HepG2 (cell line): ENCODE measurements at regions not wholly inside any gene's neighbourhood (a gene's known extent, or its start where the extent isn't known, plus 50 kb on each side); places are given as distances from the start of the nearest gene placed in this dataset.
A peak's percentile ranks its signal among the peaks of the same experiment; 100 is the strongest.

Experiments
- ATAC-seq: fragments of 200-7000 bp; cut with Tn5 transposase; 3 replicates; pipeline ENCODE4 v1.9.1; 2020; ENCODE audit warnings: mild to moderate bottlenecking, moderate library complexity
- BruUV-seq: library from RNA; stranded (reverse); fragments of 400-500 nt; replicated peaks from 2 replicates; lab custom pipeline; 2021; lab: Mats Ljungman, UMichigan
- CTCF ChIA-PET: fragments of 300-600 bp; formaldehyde crosslinking; extraction: SDS; loops from one replicate; lab custom pipeline; 2021; ENCODE audit warnings: low total read pairs, inconsistent platforms, low intra/inter-chr PET ratio; lab: Yijun Ruan, JAX
- POLR2A ChIA-PET: fragments of 350-600 bp; sonication (Branson Sonifier 250); formaldehyde crosslinking; loops from one replicate; lab custom pipeline; 2020; ENCODE audit warnings: antibody characterized with exemption, inconsistent platforms; lab: Yijun Ruan, JAX
- DNase-seq: peaks from one replicate; pipeline ENCODE4 v3.0.0-alpha.2; 2015; ENCODE audit warnings: low spot score
- FAIRE-seq: peaks from 3 replicates; lab custom pipeline; 2011; peaks lifted over from hg19 to GRCh38; lab: Jason Lieb, UNC
- H2AFZ ChIP-seq: one replicate; pipeline ENCODE4 v1.6.1; 2011; ENCODE audit warnings: low read length, inconsistent platforms
- H3K27ac ChIP-seq: fragments of 300-600 bp; 3 replicates; pipeline ENCODE4 v1.8.0; 2011; ENCODE audit warnings: mixed run types, mild to moderate bottlenecking, mixed read lengths, low read length, inconsistent platforms; ENCODE audit not compliant: insufficient read depth; ENCODE audit errors: extremely low read length
- H3K27me3 ChIP-seq, 2 experiments: fragments of 200-600 bp in 1 of 2; 2 replicates in 1 of 2; 3 replicates in 1 of 2; pipeline versions ENCODE4 v1.6.0 to v1.8.0; 2011; ENCODE audit warnings: low read length in 2 of 2, mild to moderate bottlenecking in 2 of 2, moderate library complexity in 2 of 2, inconsistent platforms in 1 of 2; ENCODE audit not compliant: insufficient read depth in 2 of 2, control insufficient read depth in 1 of 2
- H3K36me3 ChIP-seq, 2 experiments: fragments of 200-600 bp in 1 of 2; replicated peaks in 1 of 2; 2 replicates in 1 of 2; 3 replicates in 1 of 2; pipeline versions ENCODE4 v1.5.1 to v1.8.0; 2011; ENCODE audit warnings: low read length in 2 of 2, inconsistent platforms in 1 of 2; ENCODE audit not compliant: insufficient read depth in 2 of 2, control insufficient read depth in 1 of 2
- H3K4me1 ChIP-seq: 2 replicates; pipeline ENCODE4 v1.5.1; 2012; ENCODE audit warnings: low read length, inconsistent platforms; ENCODE audit not compliant: insufficient read depth
- H3K4me2 ChIP-seq: 2 replicates; pipeline ENCODE4 v1.6.0; 2011; ENCODE audit warnings: low read depth, low read length, inconsistent platforms
- H3K4me3 ChIP-seq, 3 experiments: fragments of 200-600 bp in 1 of 3; sonication (generic), shearing (Covaris generic) in 1 of 3; replicated peaks in 1 of 3; 2 replicates each; pipeline ENCODE4 v1.5.1; 2011 to 2016; ENCODE audit warnings: low read length in 3 of 3, inconsistent platforms in 2 of 3, low read depth in 2 of 3, mild to moderate bottlenecking in 2 of 3, control low read depth in 1 of 3, mixed read lengths in 1 of 3; ENCODE audit not compliant: insufficient read depth in 1 of 3
- H3K79me2 ChIP-seq: one replicate; pipeline ENCODE4 v1.6.1; 2011; ENCODE audit warnings: low read length, inconsistent platforms; ENCODE audit not compliant: insufficient read depth
- H3K9ac ChIP-seq: 2 replicates; pipeline ENCODE4 v1.6.0; 2011; ENCODE audit warnings: mild to moderate bottlenecking, low read depth, low read length, inconsistent platforms; ENCODE audit not compliant: insufficient read depth
- H3K9me3 ChIP-seq: 2 replicates; pipeline ENCODE4 v1.5.1; 2012; ENCODE audit warnings: mild to moderate bottlenecking, low read length
- H4K20me1 ChIP-seq: 2 replicates; pipeline ENCODE4 v1.6.0; 2011; ENCODE audit warnings: inconsistent platforms, mild to moderate bottlenecking, low read length, moderate library complexity; ENCODE audit not compliant: insufficient read depth
- ARNT ChIP-seq: fragments of 450-650 bp; IDR thresholded peaks from 2 replicates; pipeline ENCODE4 v1.6.1; 2017
- ATF7 ChIP-seq, 2 experiments: fragments of 450-650 bp in 1 of 2; sonication (generic) in 1 of 2; formaldehyde crosslinking in 1 of 2; IDR thresholded peaks; 2 replicates each; pipeline versions ENCODE4 v1.4.0 to v1.6.1; 2016 to 2020; ENCODE audit warnings: antibody characterized with exemption in 1 of 2, mild to moderate bottlenecking in 1 of 2, missing genetic modification reagents in 1 of 2
- CREB1 ChIP-seq, 2 experiments: fragments of 450-650 bp in 1 of 2; IDR thresholded peaks; 2 replicates each; pipeline ENCODE4 v1.6.1; 2016 to 2017; ENCODE audit warnings: control low read depth in 1 of 2, mild to moderate bottlenecking in 1 of 2, missing compliant biosample characterization in 1 of 2, missing genetic modification characterization in 1 of 2
- ERF ChIP-seq: IDR thresholded peaks from 2 replicates; pipeline ENCODE4 v1.6.1; 2018; ENCODE audit warnings: missing biosample characterization, missing genetic modification reagents
- ETS1 ChIP-seq: sonication (generic); formaldehyde crosslinking; IDR thresholded peaks from 2 replicates; pipeline ENCODE4 v1.4.0; 2020; ENCODE audit warnings: missing genetic modification reagents
- FOXA1 ChIP-seq, 2 experiments: fragments of 450-650 bp in 1 of 2; sonication (generic) in 1 of 2; formaldehyde crosslinking in 1 of 2; IDR thresholded peaks; 2 replicates each; pipeline versions ENCODE4 v1.4.0 to v1.6.1; 2016 to 2020; ENCODE audit warnings: missing genetic modification reagents in 1 of 2
- FOXK2 ChIP-seq: fragments of 450-650 bp; IDR thresholded peaks from 2 replicates; pipeline ENCODE4 v1.6.1; 2016
- KDM3A ChIP-seq: IDR thresholded peaks from 2 replicates; pipeline ENCODE4 v1.6.1; 2018; ENCODE audit warnings: low read depth, missing compliant biosample characterization
- LCORL ChIP-seq, 2 experiments: fragments of 450-650 bp in 1 of 2; sonication (generic) in 1 of 2; formaldehyde crosslinking in 1 of 2; IDR thresholded peaks; 2 replicates each; pipeline versions ENCODE4 v1.5.0 to v1.6.1; 2017 to 2020; ENCODE audit warnings: antibody characterized with exemption in 1 of 2, missing genetic modification reagents in 1 of 2
- MNT ChIP-seq: fragments of 450-650 bp; IDR thresholded peaks from 2 replicates; pipeline ENCODE4 v1.6.1; 2016
- NBN ChIP-seq: fragments of 450-650 bp; conservative IDR thresholded peaks from 2 replicates; pipeline ENCODE4 v1.6.1; 2017
- NFRKB ChIP-seq: fragments of 450-650 bp; IDR thresholded peaks from 2 replicates; pipeline ENCODE4 v1.6.1; 2017
- NONO ChIP-seq, 2 experiments: fragments of 450-650 bp in 1 of 2; sonication (generic) in 1 of 2; formaldehyde crosslinking in 1 of 2; IDR thresholded peaks in 1 of 2; conservative IDR thresholded peaks in 1 of 2; 2 replicates each; pipeline versions ENCODE4 v1.6.1 to v1.8.0; 2017 to 2022; ENCODE audit warnings: mild to moderate bottlenecking in 1 of 2, missing genetic modification reagents in 1 of 2, moderate library complexity in 1 of 2
- PHB2 ChIP-seq: fragments of 450-650 bp; IDR thresholded peaks from 2 replicates; pipeline ENCODE4 v1.6.1; 2018; ENCODE audit not compliant: partially characterized antibody
- PLRG1 ChIP-seq: fragments of 450-650 bp; conservative IDR thresholded peaks from 2 replicates; pipeline ENCODE4 v1.6.1; 2016
- RAD51 ChIP-seq: fragments of 450-650 bp; IDR thresholded peaks from 2 replicates; pipeline ENCODE4 v1.6.1; 2016; ENCODE audit warnings: borderline replicate concordance
- TRIM22 ChIP-seq: fragments of 450-650 bp; IDR thresholded peaks from 2 replicates; pipeline ENCODE4 v1.6.1; 2017
- ZNF891 ChIP-seq: sonication (generic); formaldehyde crosslinking; IDR thresholded peaks from 2 replicates; pipeline ENCODE4 v1.5.0; 2020; ENCODE audit warnings: mild to moderate bottlenecking, missing genetic modification reagents
- WGBS: methylation state at CpG from one replicate; pipeline ENCODE4 v1.1.6; 2017; ENCODE audit warnings: low lambda C conversion rate; 5-methylcytosine and 5-hydroxymethylcytosine counted together
- in situ Hi-C: cut with HindIII; loops from 2 replicates; pipeline ENCODE4 v1.10.0; 2017; ENCODE audit warnings: low pct_unique_long_range_greater_than_20kb; ENCODE audit not compliant: extremely low pct_ligation_motif_present
- intact Hi-C: fragments of 100-400 bp; cut with micrococcal nuclease; formaldehyde crosslinking; loops from one replicate; pipeline ENCODE4 v1.10.0; 2022; ENCODE audit not compliant: unreplicated experiment
- TF ChIP-seq, protein P1 (sequence below): sonication (generic); formaldehyde crosslinking; IDR thresholded peaks from 2 replicates; pipeline ENCODE4 v1.8.0; 2022; ENCODE audit warnings: missing genetic modification reagents, mild to moderate bottlenecking, moderate library complexity, borderline replicate concordance

DNA sequence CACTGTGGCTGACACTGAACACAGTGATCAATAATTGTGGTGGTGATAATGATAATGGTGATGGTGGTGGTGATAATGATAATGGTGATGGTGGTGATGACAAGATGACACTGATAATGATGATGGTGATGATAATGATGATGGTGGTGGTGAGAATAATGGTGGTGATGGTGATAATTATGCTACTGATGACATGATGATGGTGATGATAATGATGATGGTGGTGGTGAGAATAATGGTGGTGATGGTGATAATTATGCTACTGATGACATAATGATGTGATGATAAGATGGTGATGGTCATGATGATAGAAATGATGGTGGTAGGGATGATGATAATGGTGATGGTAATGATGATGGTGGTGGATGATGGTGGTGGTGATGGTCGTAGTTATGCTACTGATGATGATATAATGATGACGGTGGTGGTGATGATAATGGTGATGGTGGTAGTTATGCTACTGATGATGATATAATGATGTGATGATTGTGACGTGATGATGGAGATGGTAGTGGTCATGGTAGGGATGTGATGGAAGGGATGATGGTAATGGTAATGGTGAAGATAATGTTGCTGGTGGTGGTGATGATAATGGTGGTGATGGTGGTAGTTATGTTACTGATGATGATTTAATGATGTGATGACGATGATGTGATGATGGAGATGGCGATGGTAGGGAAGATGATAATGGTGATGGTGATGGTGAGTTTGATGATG, 356.5 kb upstream of the CDH4 start:
- 2% methylated on average over 5 of the region's 5 CpGs for WGBS
- Histone ChIP-seq H3K4me2 (no peak overlapping the region), H3K27me3 (no peaks in the 10 kb centered on the region), H3K4me3 (no peak overlapping the region), H3K36me3 (no peaks in the 10 kb centered on the region), H3K9me3 (peaks cover 97% of the 10 kb centered on the region), H3K27ac (no peak overlapping the region), H3K4me1 (no peaks in the 10 kb centered on the region), H4K20me1 (no peaks in the 10 kb centered on the region), H3K79me2 (no peaks in the 10 kb centered on the region), H2AFZ (no peak overlapping the region), H3K9ac (no peak overlapping the region)
- FAIRE-seq (peak; percentile 56), ATAC-seq (no peak), DNase-seq (no peak)
- in situ Hi-C loops, result no loop called here
- CTCF ChIA-PET, result no interaction called here
- no TSS peak for BruUV-seq
- POLR2A ChIA-PET, result no interaction called here
- intact Hi-C loops, result no loop called here
- TF ChIP-seq TRIM22, result peak; percentile 84; the same call in 1 of the 2 replicates
- no peak for TF ChIP-seq KDM3A (CRISPR knock-in tag)
- TF ChIP-seq FOXK2, result peak; percentile 50; the same call in 1 of the 2 replicates
- TF ChIP-seq NFRKB, result peak; percentile 46; the same call in 1 of the 2 replicates
- TF ChIP-seq LCORL (IDR thresholded peaks at IDR 0.05), result peak; percentile 13; the same call in 1 of the 2 replicates
- TF ChIP-seq LCORL (CRISPR knock-in tag; IDR thresholded peaks at IDR 0.05), result no peak
- TF ChIP-seq ERF (CRISPR knock-in tag), result no peak
- TF ChIP-seq FOXA1 (IDR thresholded peaks at IDR 0.05), result peak; percentile 38
- TF ChIP-seq FOXA1 (CRISPR knock-in tag; IDR thresholded peaks at IDR 0.05), result no peak
- peak; percentile 56 for TF ChIP-seq RAD51
- TF ChIP-seq NBN, result peak; percentile 88
- peak; percentile 34 for TF ChIP-seq MNT
- peak; percentile 97 for TF ChIP-seq ATF7 (IDR thresholded peaks at IDR 0.05)
- no peak for TF ChIP-seq ATF7 (CRISPR knock-in tag; IDR thresholded peaks at IDR 0.05)
- TF ChIP-seq, protein P1, sequence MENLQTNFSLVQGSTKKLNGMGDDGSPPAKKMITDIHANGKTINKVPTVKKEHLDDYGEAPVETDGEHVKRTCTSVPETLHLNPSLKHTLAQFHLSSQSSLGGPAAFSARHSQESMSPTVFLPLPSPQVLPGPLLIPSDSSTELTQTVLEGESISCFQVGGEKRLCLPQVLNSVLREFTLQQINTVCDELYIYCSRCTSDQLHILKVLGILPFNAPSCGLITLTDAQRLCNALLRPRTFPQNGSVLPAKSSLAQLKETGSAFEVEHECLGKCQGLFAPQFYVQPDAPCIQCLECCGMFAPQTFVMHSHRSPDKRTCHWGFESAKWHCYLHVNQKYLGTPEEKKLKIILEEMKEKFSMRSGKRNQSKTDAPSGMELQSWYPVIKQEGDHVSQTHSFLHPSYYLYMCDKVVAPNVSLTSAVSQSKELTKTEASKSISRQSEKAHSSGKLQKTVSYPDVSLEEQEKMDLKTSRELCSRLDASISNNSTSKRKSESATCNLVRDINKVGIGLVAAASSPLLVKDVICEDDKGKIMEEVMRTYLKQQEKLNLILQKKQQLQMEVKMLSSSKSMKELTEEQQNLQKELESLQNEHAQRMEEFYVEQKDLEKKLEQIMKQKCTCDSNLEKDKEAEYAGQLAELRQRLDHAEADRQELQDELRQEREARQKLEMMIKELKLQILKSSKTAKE (CRISPR knock-in tag), result no peak
- TF ChIP-seq ARNT, result peak; percentile 70; the same call in 1 of the 2 replicates
- no peak for TF ChIP-seq ETS1 (CRISPR knock-in tag)
- TF ChIP-seq ZNF891 (CRISPR knock-in tag), result no peak
- peak; percentile 50 for TF ChIP-seq PHB2
- TF ChIP-seq PLRG1, result peak; percentile 86; the same call in 1 of the 2 replicates
- TF ChIP-seq NONO (IDR thresholded peaks at IDR 0.05), result 0 out of 2 replicates have a peak, but pooled peaks have one; percentile 63
- no peak for TF ChIP-seq NONO (CRISPR knock-in tag; conservative IDR thresholded peaks at IDR 0.05)
- peak; percentile 99 for TF ChIP-seq CREB1 (IDR thresholded peaks at IDR 0.05)
- TF ChIP-seq CREB1 (CRISPR knock-in tag; IDR thresholded peaks at IDR 0.05), result no peak
